Gastroesophageal sphincter (tissue), 3 donors: ENCODE measurements at regions not wholly inside any gene's neighbourhood (a gene's known extent, or its start where the extent isn't known, plus 50 kb on each side); places are given as distances from the start of the nearest gene placed in this dataset.

Experiments used
- EP300 ChIP-seq: sonication (generic); formaldehyde crosslinking; IDR thresholded peaks from one replicate; pipeline ENCODE4 v1.6.1; 2017; ENCODE audit warnings: antibody characterized with exemption, mild to moderate bottlenecking
- POLR2A ChIP-seq, 2 donors: fragments of 450-650 bp; IDR thresholded peaks; one replicate each; pipeline ENCODE4 v1.6.1; 2017; ENCODE audit warnings: antibody characterized with exemption in 2 of 2, mild to moderate bottlenecking in 2 of 2, moderate library complexity in 1 of 2
- POLR2AphosphoS5 ChIP-seq: sonication (generic); formaldehyde crosslinking; IDR thresholded peaks from one replicate; pipeline ENCODE4 v1.6.1; 2017; ENCODE audit warnings: antibody characterized with exemption
- TF ChIP-seq, protein P1 (sequence below), 4 experiments: fragments of 200-600 bp in 2 of 4; fragments of 450-650 bp in 2 of 4; sonication (generic) in 1 of 4; IDR thresholded peaks; one replicate each; pipeline ENCODE4 v1.5.1; 2017 to 2019; ENCODE audit warnings: antibody characterized with exemption in 4 of 4, mild to moderate bottlenecking in 2 of 4, moderate library complexity in 2 of 4

DNA sequence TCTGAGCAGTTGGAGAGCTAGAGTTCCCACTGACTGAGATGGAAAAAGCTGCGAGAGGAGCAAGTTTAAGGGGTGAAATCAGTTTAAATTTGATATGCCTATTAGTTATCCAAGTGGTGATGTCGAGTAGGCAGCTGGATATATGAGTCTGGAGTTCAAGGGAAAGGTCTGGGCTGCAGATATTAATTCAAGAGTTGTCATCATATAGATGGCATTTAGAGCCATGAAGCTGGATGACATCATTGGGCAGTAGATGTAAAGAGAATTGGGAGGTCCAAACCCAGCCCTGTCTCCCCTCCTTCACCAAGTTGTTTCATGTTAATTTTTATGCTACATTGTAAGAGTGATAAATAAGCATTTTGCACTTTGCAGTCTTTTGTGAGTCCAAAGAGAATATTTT, 898.1 kb downstream of the GALC start:
- TF ChIP-seq POLR2A (IDR thresholded peaks at IDR 0.05): no peak
- TF ChIP-seq, protein P1, sequence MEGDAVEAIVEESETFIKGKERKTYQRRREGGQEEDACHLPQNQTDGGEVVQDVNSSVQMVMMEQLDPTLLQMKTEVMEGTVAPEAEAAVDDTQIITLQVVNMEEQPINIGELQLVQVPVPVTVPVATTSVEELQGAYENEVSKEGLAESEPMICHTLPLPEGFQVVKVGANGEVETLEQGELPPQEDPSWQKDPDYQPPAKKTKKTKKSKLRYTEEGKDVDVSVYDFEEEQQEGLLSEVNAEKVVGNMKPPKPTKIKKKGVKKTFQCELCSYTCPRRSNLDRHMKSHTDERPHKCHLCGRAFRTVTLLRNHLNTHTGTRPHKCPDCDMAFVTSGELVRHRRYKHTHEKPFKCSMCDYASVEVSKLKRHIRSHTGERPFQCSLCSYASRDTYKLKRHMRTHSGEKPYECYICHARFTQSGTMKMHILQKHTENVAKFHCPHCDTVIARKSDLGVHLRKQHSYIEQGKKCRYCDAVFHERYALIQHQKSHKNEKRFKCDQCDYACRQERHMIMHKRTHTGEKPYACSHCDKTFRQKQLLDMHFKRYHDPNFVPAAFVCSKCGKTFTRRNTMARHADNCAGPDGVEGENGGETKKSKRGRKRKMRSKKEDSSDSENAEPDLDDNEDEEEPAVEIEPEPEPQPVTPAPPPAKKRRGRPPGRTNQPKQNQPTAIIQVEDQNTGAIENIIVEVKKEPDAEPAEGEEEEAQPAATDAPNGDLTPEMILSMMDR (IDR thresholded peaks at IDR 0.05): no peak
- no peak for TF ChIP-seq POLR2AphosphoS5
- TF ChIP-seq EP300: no peak
